HG02938 (cell line): ENCODE measurements at regions not wholly inside any gene's neighbourhood (a gene's known extent, or its start where the extent isn't known, plus 50 kb on each side); places are given as distances from the start of the nearest gene placed in this dataset.
"Not testable (repeated sequence)": the region's sequence is repeated elsewhere in the genome, so short reads cannot be mapped to it uniquely, and the experiment has no call there.

Source experiments
- ATAC-seq: cut with Tn5 transposase; IDR thresholded peaks from one replicate; pipeline ENCODE4 v1.9.1; 2021; ENCODE audit warnings: mild to moderate bottlenecking, moderate library complexity; ENCODE audit not compliant: unreplicated experiment

GRCh38 chr21:20425856-20426255, 572.4 kb upstream of the NCAM2 start:
- no peak for ATAC-seq

- no peak for ATAC-seq
These were observed 557.9 kb upstream of the NCAM2 start for GRCh38 chr21:20440338-20440737.

- no peak for ATAC-seq
These were observed 554.6 kb upstream of the NCAM2 start for GRCh38 chr21:20443558-20444155.

- no peak for ATAC-seq
These were observed 552.2 kb upstream of the NCAM2 start for GRCh38 chr21:20445971-20446370.

DNA sequence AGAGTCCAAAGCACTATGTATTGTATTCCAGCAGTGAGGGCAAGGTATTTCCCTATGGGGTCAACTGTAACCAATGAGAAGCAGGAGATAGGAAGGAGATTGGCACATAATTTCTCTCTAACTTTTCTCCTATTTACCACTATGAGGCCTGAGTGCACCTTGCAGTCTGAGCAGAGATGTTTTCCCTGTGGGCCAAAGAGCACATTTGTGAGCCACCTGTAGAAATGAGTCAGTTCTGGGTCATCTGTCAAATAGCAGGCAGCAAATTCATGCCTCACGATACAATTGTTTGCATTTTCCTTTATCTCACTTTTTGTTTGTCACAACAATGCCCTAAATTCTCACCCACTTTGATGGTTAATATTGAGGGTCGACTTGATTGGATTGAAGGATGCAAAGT, 547.2 kb upstream of the NCAM2 start:
- ATAC-seq = no peak

DNA sequence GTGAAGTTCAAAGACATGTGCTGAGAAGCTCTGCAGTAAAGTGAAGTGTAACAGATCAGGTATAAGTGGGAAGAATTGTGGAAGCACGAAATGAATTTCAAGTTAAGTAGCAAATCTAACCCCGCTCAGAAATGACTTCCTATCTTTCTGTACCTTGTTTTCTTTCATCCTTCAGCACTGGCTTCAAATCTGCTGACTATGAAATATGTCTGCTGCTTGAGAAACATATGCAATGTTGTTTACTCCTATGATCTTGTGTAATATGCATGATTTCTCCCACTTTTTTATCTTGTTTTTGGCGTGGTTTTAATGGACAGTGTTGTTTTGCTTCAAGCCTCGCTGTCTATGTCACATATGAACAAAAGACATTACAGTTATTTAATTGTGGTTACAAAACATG, 545.3 kb upstream of the NCAM2 start:
- ATAC-seq = no peak

DNA sequence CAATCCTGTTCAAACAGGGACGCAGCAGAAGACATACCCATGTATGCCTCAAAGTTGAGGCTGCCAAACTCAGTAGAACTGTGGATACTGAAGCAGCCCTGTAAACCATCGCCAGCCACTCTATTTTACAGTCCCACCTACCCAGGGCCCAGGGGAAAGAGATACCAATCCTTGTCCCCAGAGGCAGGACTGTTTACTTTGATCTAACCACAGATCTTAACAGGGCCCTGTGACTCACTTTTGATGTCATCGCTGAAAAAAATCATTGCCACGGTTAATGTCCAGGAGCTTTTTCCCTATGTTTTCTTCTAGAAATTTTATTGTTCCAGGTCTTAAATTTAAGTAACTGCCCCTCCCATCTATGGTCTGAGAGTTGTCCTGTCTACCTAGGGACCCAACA, 538.4 kb upstream of the NCAM2 start:
- ATAC-seq = no peak

DNA sequence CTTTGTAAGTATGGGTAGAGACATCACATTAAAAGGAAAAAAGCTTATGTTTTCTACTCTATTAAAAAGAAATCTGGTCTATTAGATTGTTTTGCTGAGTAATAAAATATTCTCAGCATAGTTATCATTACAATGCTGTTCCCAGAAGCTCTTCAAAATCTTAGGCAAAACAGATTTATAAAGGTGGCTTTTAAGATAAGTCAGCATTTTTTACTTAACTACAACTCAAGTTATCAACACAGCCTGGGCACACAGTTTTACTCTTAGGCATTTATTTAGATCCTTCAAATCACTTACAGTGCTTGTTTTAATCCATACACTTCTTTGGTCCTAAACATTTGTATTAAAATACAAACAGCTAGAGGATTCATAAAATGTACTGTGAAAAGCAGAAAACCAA, 534.8 kb upstream of the NCAM2 start:
- ATAC-seq = no peak

DNA sequence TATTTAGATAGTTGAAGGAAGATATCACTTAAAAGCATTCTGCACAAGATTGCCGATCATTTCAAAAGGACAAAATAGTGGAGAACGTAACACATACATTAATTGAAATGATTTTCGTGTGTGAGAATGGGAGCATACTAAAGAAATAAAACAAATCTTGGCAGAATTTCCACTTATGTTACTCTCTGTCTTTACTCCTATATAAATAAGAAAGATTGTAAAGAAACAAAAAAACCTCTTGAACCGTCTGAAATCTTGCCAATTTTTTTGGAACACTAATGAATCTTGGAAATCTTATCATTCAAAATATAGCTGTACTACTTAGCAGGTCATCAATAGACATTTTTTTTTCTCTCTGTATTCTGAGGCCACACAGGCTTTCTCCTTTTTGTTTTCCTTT, 528.8 kb upstream of the NCAM2 start:
- no peak for ATAC-seq

DNA sequence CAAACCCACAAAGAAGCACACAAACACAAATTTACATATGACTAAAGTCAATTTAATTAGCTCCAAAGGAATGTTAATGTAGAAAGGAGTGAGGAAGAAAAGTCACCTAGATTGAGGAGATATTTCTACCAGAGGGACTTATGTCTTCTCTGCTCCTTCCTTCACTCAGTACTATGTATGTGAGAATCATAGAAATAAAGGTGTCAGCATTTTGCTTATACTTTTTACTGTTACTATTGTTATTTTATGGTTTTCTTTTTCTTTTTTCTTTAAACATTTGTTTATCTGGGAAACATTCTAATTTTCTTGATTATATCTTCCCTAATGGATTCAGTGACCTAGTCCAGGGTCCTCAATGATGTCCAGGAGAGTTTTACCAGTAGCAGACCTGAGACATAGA, 511.9 kb upstream of the NCAM2 start:
- ATAC-seq = no peak

- not testable (repeated sequence) for ATAC-seq
These were observed 495.3 kb upstream of the NCAM2 start for GRCh38 chr21:20502915-20503314.

DNA sequence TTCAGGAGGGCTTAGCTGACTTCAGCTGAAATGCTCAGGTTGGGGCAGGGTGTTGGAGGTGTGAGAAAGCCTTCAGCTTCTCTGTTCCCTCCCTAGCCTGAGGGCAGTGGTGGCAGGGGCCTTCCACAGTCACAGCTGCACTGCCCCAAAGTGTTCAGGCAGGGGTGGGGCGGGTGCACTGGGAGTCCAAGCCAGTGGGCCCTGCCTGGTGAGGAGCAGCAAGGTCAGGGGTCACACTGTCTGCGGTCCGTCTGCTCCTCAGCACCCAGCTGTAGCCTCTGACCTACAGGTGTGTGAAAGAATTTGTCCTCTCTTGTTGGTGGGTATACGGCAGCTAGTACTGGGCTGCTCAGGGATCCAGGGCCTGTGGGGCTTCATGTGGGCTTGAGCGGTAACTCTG, 490.4 kb upstream of the NCAM2 start:
- no peak for ATAC-seq

GRCh38 chr21:20511216-20511880, 486.9 kb upstream of the NCAM2 start:
- no peak for ATAC-seq

- ATAC-seq = no peak
These were observed 482.8 kb upstream of the NCAM2 start for GRCh38 chr21:20515446-20515845.

DNA sequence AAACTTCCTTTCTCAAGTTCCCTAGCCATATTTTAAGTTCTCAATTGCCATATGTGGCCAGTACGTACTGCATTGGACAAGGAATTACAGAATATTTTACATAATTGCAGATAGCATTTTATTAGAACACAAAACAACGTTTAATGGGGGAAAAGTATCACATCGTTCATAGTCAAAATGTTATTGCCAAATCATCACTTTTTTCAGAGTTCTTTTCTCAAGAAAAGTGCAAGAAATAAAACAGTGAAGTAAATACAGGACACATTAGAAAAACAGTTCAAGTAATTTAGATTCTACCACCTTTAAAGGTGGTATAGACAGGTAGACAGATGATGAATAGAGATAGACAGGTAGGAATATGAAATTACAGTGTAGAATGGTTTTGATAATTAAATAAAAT, 479.1 kb upstream of the NCAM2 start:
- no peak for ATAC-seq

DNA sequence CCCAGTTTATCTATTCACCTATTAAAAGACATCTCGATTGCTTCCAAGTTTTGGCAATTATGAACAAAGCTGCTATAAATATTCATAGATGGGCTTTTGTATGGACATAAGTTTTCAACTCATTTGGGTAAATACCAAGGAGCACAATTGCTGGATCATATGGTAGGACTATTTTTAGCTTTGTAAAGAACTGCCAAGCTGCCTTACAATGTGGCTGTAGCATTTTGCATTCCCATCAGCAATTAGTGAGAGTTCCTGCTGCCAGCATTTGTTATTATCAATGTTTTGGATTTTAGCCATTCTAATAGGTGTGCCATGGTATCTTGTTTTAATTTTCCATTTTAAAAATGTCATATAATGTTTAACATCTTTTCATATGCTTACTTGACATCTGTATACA, 475.6 kb upstream of the NCAM2 start:
- ATAC-seq = no peak

- no peak for ATAC-seq
These were observed 475.0 kb upstream of the NCAM2 start for GRCh38 chr21:20523191-20523590.

DNA sequence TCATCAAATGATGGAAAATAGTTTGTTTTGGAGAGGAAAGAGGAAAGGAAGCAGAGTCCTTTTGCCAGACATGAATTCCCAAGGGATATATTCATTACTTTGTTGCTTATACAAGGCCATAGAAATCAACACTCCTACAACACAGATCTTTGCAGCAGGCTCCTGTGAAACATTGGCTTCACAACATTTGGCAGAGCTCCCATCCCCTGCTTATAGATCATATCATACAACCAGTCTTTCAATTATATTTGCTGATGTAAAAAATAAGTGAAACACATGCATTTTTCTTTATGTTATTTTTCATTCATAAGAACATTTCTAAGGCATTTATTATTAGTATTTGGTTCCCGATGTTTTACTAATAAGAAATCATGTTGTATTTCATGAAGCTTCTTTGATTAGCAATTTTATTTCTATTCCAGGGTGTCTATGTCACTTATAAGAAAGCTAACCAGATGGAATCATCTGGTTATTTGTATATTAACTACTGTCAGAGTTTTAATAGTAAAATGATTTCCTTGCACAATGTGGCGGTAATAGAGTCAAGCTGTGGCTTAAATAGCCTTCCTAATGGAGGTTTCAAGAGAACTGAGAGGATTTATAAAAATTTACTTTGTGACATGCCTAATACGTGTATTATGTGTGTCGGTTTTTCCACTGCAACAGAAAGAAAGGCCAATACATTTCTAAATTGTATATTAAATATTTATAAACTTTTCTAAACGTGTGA, 470.3 kb upstream of the NCAM2 start:
- ATAC-seq = no peak

DNA sequence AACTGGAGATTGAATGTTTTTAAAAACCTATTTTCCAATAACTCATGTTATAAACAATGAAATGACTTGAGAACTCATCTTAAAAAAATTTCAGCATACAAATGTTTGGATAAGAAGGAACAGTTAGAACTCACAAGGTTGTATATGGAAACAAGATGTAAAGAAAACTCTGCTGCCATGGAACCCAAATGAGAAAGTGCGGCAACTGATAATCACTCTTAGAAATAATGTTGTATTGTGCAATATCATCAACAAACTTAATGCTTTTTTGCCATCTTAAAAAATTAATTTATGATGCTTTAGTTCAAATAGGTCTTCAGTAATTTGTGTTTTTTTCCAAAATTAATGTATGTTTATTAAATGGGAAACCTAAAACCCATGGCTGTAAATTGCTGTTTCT, 461.1 kb upstream of the NCAM2 start:
- no peak for ATAC-seq

- ATAC-seq = no peak
These were observed 460.1 kb upstream of the NCAM2 start for GRCh38 chr21:20538039-20538658.

- ATAC-seq = no peak
These were observed 452.8 kb upstream of the NCAM2 start for GRCh38 chr21:20545454-20545853.

- ATAC-seq = no peak
These were observed 446.3 kb upstream of the NCAM2 start for GRCh38 chr21:20551939-20552338.
